GM19324 (cell line): ENCODE measurements at regions not wholly inside any gene's neighbourhood (a gene's known extent, or its start where the extent isn't known, plus 50 kb on each side); places are given as distances from the start of the nearest gene placed in this dataset.

ENCODE experiments used
- ATAC-seq: cut with Tn5 transposase; IDR thresholded peaks from one replicate; pipeline ENCODE4 v1.9.1; 2021; ENCODE audit warnings: mild to moderate bottlenecking, moderate library complexity; ENCODE audit not compliant: unreplicated experiment, low FRiP score

- no peak for ATAC-seq
Measured at GRCh38 chr12:22740656-22741355, 115.8 kb downstream of the ETNK1 start.

DNA sequence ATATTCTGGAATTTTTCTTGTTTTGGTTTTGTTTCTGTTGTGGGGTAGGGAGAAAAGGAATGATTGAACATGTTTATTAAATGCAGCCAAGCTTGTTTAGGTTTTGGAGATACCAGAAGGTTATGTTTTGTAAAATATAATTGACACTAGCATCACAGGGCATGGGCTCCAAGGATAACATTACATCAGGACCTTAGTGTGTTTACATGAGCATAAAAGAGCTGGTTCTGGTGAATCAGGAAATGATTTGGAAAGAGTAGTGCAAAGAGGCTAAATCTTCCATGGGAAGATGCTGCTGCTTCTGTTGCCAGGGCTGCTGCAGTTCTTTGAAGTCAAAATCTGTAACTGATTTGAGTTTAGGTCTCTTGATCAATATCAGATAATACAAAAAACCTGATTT is 118.7 kb downstream of the ETNK1 start:
- no peak for ATAC-seq

GRCh38 chr12:22744197-22744596 is 119.2 kb downstream of the ETNK1 start:
- no peak for ATAC-seq

- no peak for ATAC-seq
Measured at GRCh38 chr12:22746720-22747119, 121.7 kb downstream of the ETNK1 start.

DNA sequence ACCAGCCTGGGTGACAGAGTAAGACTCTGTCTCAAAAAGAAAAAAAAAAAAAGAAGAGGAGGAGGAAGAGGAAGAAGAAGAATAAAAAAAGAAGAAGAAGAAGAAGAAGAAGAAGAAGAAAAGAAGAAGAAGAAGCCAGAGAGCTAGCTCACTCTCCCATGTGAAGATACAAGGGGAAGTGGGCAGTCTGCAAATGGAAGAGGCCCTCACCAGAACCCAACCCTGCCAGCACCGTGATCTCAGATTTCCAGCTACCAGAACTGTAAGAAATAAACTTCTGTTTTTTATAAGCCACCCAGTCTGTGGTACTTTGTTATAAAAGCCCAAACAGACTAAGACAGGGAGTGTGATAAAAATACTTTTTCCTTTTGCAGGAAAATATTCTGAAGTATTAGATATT is 130.7 kb downstream of the ETNK1 start:
- ATAC-seq = no peak

DNA sequence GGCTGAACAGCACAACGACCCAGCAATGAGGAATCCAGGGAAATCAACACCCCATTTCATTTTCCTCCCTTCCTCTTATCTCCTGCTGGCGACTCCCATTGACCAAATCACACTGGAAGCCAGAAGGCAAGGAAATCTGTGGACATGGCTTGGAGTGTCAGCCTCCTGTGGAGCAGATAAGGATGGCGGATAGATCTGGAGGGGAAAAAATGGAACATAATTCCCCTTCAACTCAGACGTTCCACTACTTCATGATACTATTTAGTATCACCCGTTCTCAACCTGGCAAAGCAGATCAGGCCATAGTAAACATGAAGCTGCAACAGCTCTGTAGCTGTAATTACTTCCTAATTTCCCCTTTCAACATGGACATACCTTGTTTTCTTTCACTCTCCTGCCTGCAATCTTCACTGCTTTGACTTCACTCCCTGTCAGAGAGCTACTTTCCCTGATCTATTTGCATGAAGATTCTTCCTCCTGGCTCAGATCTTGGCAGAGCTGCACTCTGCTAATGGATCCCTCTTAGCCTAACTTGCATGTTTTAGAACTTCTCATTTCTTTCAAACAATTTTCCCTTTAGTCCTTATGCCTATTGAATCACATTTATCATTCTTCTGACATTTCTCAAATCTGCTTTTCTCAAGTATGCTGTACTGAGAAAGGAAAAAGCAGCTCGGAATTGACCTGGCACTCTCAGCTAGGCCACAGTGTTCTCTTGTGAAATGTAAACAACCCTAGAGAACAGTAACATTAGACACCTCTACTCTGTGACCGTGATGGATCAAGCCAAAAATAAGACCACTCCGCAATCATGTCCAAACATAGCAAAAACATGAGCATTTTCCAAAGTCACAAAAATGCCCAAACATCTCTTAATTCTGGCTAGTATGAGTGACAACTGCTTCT is 135.1 kb downstream of the ETNK1 start:
- ATAC-seq = no peak

GRCh38 chr12:22765421-22766130 is 140.6 kb downstream of the ETNK1 start:
- no peak for ATAC-seq

DNA sequence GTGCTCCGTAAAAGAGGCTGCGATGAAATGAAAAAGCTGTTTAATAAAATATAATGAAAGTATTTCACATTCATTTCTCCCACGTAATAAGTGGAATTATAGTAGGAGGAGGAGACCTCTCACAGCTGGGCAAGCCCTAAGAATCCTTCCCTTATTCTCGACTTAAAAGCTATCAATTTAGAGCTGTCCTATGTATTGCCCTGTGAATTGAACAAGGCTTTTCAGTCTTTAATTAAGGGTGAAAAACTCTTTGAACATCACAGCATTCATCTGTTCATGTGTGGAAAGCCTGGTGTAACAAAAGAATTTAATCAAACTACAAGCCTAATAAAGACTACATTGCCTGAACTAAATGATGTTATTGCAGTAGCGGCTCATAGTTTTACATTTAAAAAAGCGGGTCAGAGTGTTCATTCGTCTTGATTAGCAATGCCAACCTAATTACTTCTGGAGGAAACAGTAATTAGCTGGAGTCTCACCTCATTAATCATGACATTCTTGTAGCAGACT is 142.0 kb downstream of the ETNK1 start:
- ATAC-seq = no peak

DNA sequence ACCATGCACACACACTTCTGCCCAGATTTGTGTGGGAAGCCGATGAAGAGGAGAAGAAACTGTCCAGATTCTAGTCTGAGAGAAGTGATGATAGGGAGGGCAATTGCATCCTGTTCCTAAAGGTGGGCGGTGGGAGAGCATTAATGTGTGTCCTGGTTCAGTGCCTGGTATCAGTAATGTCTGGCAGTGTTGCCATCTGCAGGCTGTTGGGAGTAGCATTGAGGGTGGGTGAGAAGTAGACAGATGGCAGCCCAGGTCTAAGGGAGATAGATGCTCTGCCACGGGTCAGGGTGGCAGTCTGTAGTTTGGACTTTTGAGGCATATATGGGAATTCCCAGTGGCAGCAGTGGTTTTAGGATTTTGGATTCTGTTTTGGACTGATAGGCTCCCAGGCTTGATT is 156.4 kb downstream of the ETNK1 start:
- ATAC-seq = no peak

DNA sequence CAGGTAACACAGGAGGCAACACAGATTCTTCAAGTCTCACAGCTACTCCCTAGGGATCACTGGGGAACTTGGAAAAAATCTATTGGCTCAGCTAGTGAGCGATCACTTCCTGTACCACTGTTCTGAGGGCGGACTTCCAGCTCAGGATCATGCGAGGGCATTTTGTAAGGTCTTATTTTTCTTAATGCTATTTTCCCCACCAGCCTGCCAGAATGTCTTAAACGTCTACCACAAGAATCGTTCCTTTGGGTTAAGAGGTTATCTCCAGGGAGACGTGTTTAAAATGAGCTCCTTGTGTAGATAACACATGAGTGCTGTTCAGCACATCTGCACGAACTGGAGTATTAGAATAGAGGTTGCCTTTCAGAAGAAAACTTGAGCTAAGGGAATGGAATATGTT is 162.6 kb downstream of the ETNK1 start:
- no peak for ATAC-seq

DNA sequence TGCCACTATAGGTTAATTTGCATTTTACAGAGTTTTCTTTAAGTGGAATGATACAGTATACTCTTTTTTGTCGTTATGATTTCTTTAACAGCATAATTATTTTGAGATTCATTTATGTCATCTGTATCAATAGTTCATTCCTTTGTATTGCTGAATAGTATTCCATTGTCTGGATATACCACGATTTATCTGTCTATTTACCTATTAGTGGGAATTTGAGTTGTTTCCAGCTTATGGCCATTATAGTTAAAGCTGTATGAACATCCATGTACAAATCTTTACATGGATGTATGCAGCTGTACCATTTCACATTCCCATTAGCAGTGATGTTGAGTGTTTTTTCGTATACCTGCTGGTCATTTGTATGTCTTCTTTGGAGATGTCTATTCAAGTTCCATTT is 163.9 kb downstream of the ETNK1 start:
- ATAC-seq = no peak

GRCh38 chr12:22792138-22792537 is 167.2 kb downstream of the ETNK1 start:
- no peak for ATAC-seq

GRCh38 chr12:22794017-22794416 is 169.0 kb downstream of the ETNK1 start:
- ATAC-seq = no peak

GRCh38 chr12:22796941-22797630 is 172.1 kb downstream of the ETNK1 start:
- no peak for ATAC-seq

GRCh38 chr12:22797701-22798100 is 172.7 kb downstream of the ETNK1 start:
- no peak for ATAC-seq

DNA sequence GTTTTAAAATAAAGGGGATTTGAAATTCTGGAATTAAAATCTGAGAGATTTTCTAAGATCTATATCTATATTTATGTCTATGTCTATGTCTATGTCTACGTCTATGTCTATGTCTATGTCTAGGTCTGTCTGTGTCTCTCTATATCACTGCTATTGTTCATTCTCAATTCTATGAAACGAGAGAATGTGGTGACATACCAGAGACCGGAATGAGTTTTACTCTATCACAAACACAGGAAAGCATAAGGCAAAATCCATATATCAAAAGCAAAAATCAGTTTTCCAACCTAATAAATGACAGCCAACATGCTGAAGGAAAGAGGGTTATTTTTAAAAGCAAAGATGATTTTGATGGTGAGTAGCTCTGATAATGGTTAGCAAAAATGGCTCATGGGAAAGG is 173.1 kb downstream of the ETNK1 start:
- ATAC-seq = no peak

DNA sequence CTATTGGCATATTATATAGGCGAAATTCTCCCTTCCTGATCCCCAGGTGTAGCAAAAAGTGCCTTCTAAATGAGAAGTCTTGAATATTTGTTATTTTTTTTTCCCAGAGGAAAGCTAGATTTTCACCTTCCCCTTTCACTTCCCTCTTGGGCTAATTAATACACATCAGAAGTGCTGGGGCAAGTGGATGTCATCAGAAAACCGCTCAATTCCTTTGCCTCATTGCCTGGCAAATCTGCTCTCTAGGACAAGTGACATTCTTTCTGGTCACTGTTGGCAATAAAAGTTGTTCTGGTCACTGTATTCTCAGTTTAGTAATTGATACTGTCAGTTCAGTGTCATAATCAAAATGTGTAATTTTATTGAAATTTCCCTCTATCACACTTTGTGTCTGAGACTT is 174.5 kb downstream of the ETNK1 start:
- ATAC-seq = no peak

DNA sequence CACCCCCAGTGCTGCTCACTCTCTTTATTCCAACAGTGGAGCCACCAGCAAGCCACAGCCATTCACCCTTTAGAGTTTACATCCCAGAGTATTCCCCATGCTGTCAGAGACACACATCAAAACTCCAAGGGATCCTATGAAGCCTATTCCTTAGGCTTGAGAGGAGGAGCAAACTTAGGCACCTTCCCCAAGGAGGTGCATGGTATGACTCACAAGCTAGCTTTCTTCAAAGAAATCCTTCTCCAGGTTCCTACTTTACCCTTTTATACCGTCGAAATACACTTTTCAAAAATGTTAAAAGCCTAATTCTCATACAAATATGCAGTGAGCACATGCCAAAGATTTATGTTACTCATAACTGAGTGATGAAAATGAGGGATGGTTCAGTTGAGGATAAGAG is 175.4 kb downstream of the ETNK1 start:
- ATAC-seq = no peak

GRCh38 chr12:22802883-22803630 is 178.1 kb downstream of the ETNK1 start:
- ATAC-seq = no peak

DNA sequence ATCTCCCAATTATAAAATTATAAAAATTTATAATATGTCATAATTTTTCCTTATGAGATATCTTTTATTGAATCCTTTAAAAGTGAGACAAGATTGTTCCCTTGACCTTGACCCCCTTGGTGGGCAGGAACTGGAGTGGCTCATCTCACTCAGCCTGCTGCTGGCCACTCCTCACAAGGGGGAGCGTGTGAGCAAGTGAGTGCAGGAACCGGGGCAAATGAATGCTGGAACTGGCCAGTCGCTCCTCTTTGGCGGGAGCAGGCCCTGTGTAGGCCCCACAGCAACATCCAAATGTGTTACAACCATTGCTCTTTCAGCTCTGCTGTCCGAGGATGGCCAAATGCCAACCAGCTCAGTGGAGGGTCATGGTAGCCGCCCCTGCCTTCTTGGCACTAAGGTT is 178.8 kb downstream of the ETNK1 start:
- no peak for ATAC-seq
